HEK293T (cell line): ENCODE measurements at regions not wholly inside any gene's neighbourhood (a gene's known extent, or its start where the extent isn't known, plus 50 kb on each side); places are given as distances from the start of the nearest gene placed in this dataset.

Experiments
- BHLHE40 ChIP-seq: fragments of 450-650 bp; IDR thresholded peaks from 2 replicates; pipeline ENCODE4 v1.6.1; 2016; ENCODE audit warnings: mild to moderate bottlenecking, moderate library complexity, borderline replicate concordance
- FOXM1 ChIP-seq: fragments of 450-650 bp; IDR thresholded peaks from 2 replicates; pipeline ENCODE4 v1.6.1; 2017; ENCODE audit warnings: mild to moderate bottlenecking, borderline replicate concordance
- SP1 ChIP-seq: fragments of 450-650 bp; IDR thresholded peaks from 2 replicates; pipeline ENCODE4 v1.6.1; 2017

- no peak for TF ChIP-seq FOXM1
- TF ChIP-seq SP1, result no peak
- TF ChIP-seq BHLHE40, result no peak
Measured at GRCh38 chr10:128304271-128304670, 178.0 kb upstream of the MKI67 start.
